GM12878 (cell line): ENCODE measurements at regions not wholly inside any gene's neighbourhood (a gene's known extent, or its start where the extent isn't known, plus 50 kb on each side); places are given as distances from the start of the nearest gene placed in this dataset.

Experiments
- ATAC-seq: fragments of 200-7000 bp; cut with Tn5 transposase; 3 replicates; pipeline ENCODE4 v1.9.1; 2020; ENCODE audit warnings: mild to moderate bottlenecking, moderate library complexity
- BruUV-seq: library from RNA; stranded (reverse); fragments of 400-500 nt; replicated peaks from 2 replicates; lab custom pipeline; 2021; lab: Mats Ljungman, UMichigan
- CTCF ChIA-PET: fragments of 300-600 bp; sonication (Branson Sonifier 250); formaldehyde crosslinking; extraction: SDS; loops from one replicate; lab custom pipeline; 2021; ENCODE audit warnings: inconsistent platforms; lab: Yijun Ruan, JAX
- POLR2A ChIA-PET: fragments of 350-600 bp; formaldehyde crosslinking; extraction: SDS; loops from one replicate; lab custom pipeline; 2021; ENCODE audit warnings: inconsistent platforms; lab: Charles Lee
- RAD21 ChIA-PET: fragments of 300-600 bp; sonication (Branson Sonifier 250); formaldehyde crosslinking; loops from one replicate; lab custom pipeline; 2023; ENCODE audit warnings: antibody characterized with exemption; ENCODE audit not compliant: unreplicated experiment; lab: Charles Lee
- SMC1A ChIA-PET: fragments of 300-600 bp; sonication (Branson Sonifier 250); formaldehyde crosslinking; loops from one replicate; lab custom pipeline; 2023; ENCODE audit not compliant: unreplicated experiment, uncharacterized antibody; lab: Charles Lee
- DNase-seq: peaks from one replicate; pipeline ENCODE4 v3.0.0-alpha.2; 2011; ENCODE audit warnings: low read depth, low spot score
- FAIRE-seq: peaks from 3 replicates; lab custom pipeline; 2011; peaks lifted over from hg19 to GRCh38; lab: Jason Lieb, UNC
- H2AFZ ChIP-seq: 2 replicates; pipeline ENCODE4 v1.6.0; 2011; ENCODE audit warnings: low read depth, low read length, control low read depth; ENCODE audit not compliant: control insufficient read depth
- H3K27ac ChIP-seq: 2 replicates; pipeline ENCODE4 v1.5.1; 2011; ENCODE audit warnings: control low read depth; ENCODE audit not compliant: control insufficient read depth, insufficient read depth
- H3K27me3 ChIP-seq, 2 experiments: replicated peaks in 1 of 2; 2 replicates each; pipeline versions ENCODE4 v1.6.0 to v1.6.1; 2011; ENCODE audit warnings: low read length in 1 of 2; ENCODE audit not compliant: control insufficient read depth in 2 of 2, insufficient read depth in 2 of 2
- H3K36me3 ChIP-seq, 2 experiments: 2 replicates each; pipeline ENCODE4 v1.5.1; 2011; ENCODE audit warnings: low read length in 1 of 2; ENCODE audit not compliant: control insufficient read depth in 2 of 2, insufficient read depth in 2 of 2
- H3K4me1 ChIP-seq: 2 replicates; pipeline ENCODE4 v1.6.1; 2011; ENCODE audit warnings: mild to moderate bottlenecking, low read length, moderate library complexity, mixed read lengths; ENCODE audit not compliant: control insufficient read depth, insufficient read depth
- H3K4me2 ChIP-seq: 2 replicates; pipeline ENCODE4 v1.6.0; 2011; ENCODE audit warnings: control low read depth; ENCODE audit not compliant: control insufficient read depth, insufficient read depth
- H3K4me3 ChIP-seq: fragments of 200-600 bp; sonication (generic); 2 replicates; pipeline ENCODE4 v1.5.1; 2016
- H3K79me2 ChIP-seq: 2 replicates; pipeline ENCODE4 v1.6.0; 2011; ENCODE audit warnings: low read length; ENCODE audit not compliant: control insufficient read depth, insufficient read depth
- H3K9ac ChIP-seq: 2 replicates; pipeline ENCODE4 v1.8.0; 2011; ENCODE audit warnings: low read length, control low read depth, mixed read lengths; ENCODE audit not compliant: control insufficient read depth, insufficient read depth
- H3K9me3 ChIP-seq: replicated peaks from 3 replicates; pipeline ENCODE4 v1.5.1; 2011; ENCODE audit warnings: mild to moderate bottlenecking, low read length; ENCODE audit not compliant: control insufficient read depth, insufficient read depth
- H4K20me1 ChIP-seq: 2 replicates; pipeline ENCODE4 v1.6.0; 2011; ENCODE audit not compliant: control insufficient read depth, insufficient read depth
- CBX3 ChIP-seq: fragments of 200-600 bp; sonication (generic); IDR thresholded peaks from 2 replicates; pipeline ENCODE4 v1.6.1; 2016; ENCODE audit warnings: low read depth, borderline replicate concordance
- CHD4 ChIP-seq: fragments of 200-600 bp; sonication (generic); IDR thresholded peaks from 2 replicates; pipeline ENCODE4 v1.6.1; 2016; ENCODE audit warnings: mild to moderate bottlenecking
- CREB1 ChIP-seq: IDR thresholded peaks from 2 replicates; pipeline ENCODE4 v1.6.1; 2012; ENCODE audit warnings: low read depth, mild to moderate bottlenecking, inconsistent platforms
- CTCF ChIP-seq, 3 experiments: IDR thresholded peaks in 2 of 3; conservative IDR thresholded peaks in 1 of 3; 2 replicates each; pipeline ENCODE4 v1.5.1; 2011; ENCODE audit warnings: low read depth in 3 of 3, low read length in 3 of 3, mild to moderate bottlenecking in 3 of 3, control low read depth in 2 of 3, moderate library complexity in 2 of 3, inconsistent platforms in 1 of 3, mixed read lengths in 1 of 3; ENCODE audit not compliant: control insufficient read depth in 2 of 3, insufficient read depth in 1 of 3; ENCODE audit errors: extremely low read depth in 1 of 3
- ESRRA ChIP-seq: IDR thresholded peaks from 2 replicates; pipeline ENCODE4 v1.6.1; 2012; ENCODE audit warnings: mild to moderate bottlenecking, low read length, improper control_type of control experiment
- MTA3 ChIP-seq: IDR thresholded peaks from 2 replicates; pipeline ENCODE4 v1.6.1; 2012; ENCODE audit warnings: low read length, inconsistent platforms, borderline replicate concordance
- SPI1 ChIP-seq: IDR thresholded peaks from 2 replicates; pipeline ENCODE4 v1.6.1; 2011; ENCODE audit warnings: low read depth, mild to moderate bottlenecking, low read length, moderate library complexity, borderline replicate concordance; ENCODE audit not compliant: insufficient read depth
- WGBS: methylation state at CpG from one replicate; pipeline ENCODE4 v1.1.6; 2016; ENCODE audit warnings: low lambda C conversion rate; ENCODE audit not compliant: insufficient replicate concordance, insufficient coverage; ENCODE audit errors: missing lambda C conversion rate; 5-methylcytosine and 5-hydroxymethylcytosine counted together
- in situ Hi-C: fragments of 300-500 bp; cut with MboI; formaldehyde crosslinking; loops from 9 replicates; pipeline ENCODE4 v1.14.3; 2018; ENCODE audit warnings: mixed read lengths
- intact Hi-C: fragments of 100-400 bp; cut with micrococcal nuclease; formaldehyde crosslinking; loops from one replicate; pipeline ENCODE4 v1.14.2; 2022; ENCODE audit not compliant: unreplicated experiment
- TF ChIP-seq, protein P1 (sequence below): fragments of 450-650 bp; conservative IDR thresholded peaks from 2 replicates; pipeline ENCODE4 v1.6.1; 2017; ENCODE audit warnings: mild to moderate bottlenecking, moderate library complexity
- TF ChIP-seq, protein P2 (sequence below): fragments of 450-650 bp; IDR thresholded peaks from 2 replicates; pipeline ENCODE4 v1.6.1; 2017; ENCODE audit warnings: mild to moderate bottlenecking, moderate library complexity

DNA sequence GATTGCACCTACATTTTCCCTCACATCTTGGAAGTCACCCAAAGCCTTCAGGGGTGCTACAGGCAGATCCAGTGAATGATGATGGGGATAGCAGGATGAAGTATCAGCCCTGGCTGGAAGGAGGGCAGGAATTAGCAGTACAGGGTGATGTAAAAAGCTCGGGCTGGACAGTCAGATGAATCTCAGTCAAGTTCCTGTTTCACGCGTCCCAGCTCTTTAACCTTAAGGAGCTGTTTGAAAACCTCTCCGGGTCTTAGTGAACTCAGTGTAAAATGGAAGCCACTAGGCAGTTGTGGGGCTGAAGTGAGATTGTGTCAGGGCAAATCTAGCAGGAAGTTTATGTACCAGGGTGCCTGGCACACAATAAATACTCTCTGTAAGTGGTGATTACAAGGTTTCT lies 166.4 kb upstream of the PROK2 start:
- Histone ChIP-seq H3K4me2 (no peak overlapping the region), H3K27ac (no peak overlapping the region), H3K36me3 (no peaks in the 10 kb centered on the region), H3K4me1 (peaks cover 8% of the 10 kb centered on the region), H3K9me3 (no peaks in the 10 kb centered on the region), H4K20me1 (no peaks in the 10 kb centered on the region), H3K79me2 (no peaks in the 10 kb centered on the region), H3K9ac (no peak overlapping the region), H2AFZ (no peak overlapping the region), H3K4me3 (no peak overlapping the region), H3K27me3 (no peaks in the 10 kb centered on the region)
- intact Hi-C loops: loop anchor here (10.0 kb wide), 3 partner anchors 213 to 493 kb away; partner anchors contain the start of gene RYBP
- CTCF ChIA-PET: interaction anchor here (0.8 to 1.8 kb wide), 5 partner anchors 76 to 494 kb away, joined by 3 to 5 read pairs (median 3); no protein-coding TSS in a partner anchor
- no TSS peak for BruUV-seq
- TF ChIP-seq CBX3 (no peak), MTA3 (no peak)
- TF ChIP-seq, protein P1, sequence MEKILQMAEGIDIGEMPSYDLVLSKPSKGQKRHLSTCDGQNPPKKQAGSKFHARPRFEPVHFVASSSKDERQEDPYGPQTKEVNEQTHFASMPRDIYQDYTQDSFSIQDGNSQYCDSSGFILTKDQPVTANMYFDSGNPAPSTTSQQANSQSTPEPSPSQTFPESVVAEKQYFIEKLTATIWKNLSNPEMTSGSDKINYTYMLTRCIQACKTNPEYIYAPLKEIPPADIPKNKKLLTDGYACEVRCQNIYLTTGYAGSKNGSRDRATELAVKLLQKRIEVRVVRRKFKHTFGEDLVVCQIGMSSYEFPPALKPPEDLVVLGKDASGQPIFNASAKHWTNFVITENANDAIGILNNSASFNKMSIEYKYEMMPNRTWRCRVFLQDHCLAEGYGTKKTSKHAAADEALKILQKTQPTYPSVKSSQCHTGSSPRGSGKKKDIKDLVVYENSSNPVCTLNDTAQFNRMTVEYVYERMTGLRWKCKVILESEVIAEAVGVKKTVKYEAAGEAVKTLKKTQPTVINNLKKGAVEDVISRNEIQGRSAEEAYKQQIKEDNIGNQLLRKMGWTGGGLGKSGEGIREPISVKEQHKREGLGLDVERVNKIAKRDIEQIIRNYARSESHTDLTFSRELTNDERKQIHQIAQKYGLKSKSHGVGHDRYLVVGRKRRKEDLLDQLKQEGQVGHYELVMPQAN: no peak
- RAD21 ChIA-PET: interaction anchor here (1.5 kb wide), 1 partner anchor 76 kb away, joined by 5 read pairs; no protein-coding TSS in a partner anchor
- in situ Hi-C loops: no loop called here
- 71% methylated on average over 4 of the region's 4 CpGs for WGBS
- SMC1A ChIA-PET: interaction anchor here (1.2 to 1.9 kb wide), 5 partner anchors 62 to 869 kb away, joined by 3 to 5 read pairs (median 3); no protein-coding TSS in a partner anchor
- POLR2A ChIA-PET: no interaction called here
- FAIRE-seq (no peak), ATAC-seq (no peak), DNase-seq (no peak)

GRCh38 chr3:71949442-71949841 lies 164.5 kb upstream of the PROK2 start:
- no peak overlapping the region for H3K9ac ChIP-seq
- ChIA-PET CTCF (no interaction called here), POLR2A (interaction anchor here (0.6 kb wide), 1 partner anchor 35 kb away, joined by 5 read pairs; no protein-coding TSS in a partner anchor), RAD21 (no interaction called here), SMC1A (interaction anchor here (1.4 kb wide), 1 partner anchor 109 kb away, joined by 4 read pairs; no protein-coding TSS in a partner anchor)
- H3K9me3 ChIP-seq: no peaks in the 10 kb centered on the region
- no peak overlapping the region for H3K4me2 ChIP-seq
- H4K20me1 ChIP-seq: no peaks in the 10 kb centered on the region
- H3K27me3 ChIP-seq: no peaks in the 10 kb centered on the region
- H2AFZ ChIP-seq: no peak overlapping the region
- DNase-seq: no peak
- no peaks in the 10 kb centered on the region for H3K4me1 ChIP-seq
- intact Hi-C loops (no loop called here), in situ Hi-C loops (no loop called here)
- no peak for ATAC-seq
- BruUV-seq: no TSS peak
- WGBS: 30% methylated on average over 4 of the region's 4 CpGs
- TF ChIP-seq, protein P2, sequence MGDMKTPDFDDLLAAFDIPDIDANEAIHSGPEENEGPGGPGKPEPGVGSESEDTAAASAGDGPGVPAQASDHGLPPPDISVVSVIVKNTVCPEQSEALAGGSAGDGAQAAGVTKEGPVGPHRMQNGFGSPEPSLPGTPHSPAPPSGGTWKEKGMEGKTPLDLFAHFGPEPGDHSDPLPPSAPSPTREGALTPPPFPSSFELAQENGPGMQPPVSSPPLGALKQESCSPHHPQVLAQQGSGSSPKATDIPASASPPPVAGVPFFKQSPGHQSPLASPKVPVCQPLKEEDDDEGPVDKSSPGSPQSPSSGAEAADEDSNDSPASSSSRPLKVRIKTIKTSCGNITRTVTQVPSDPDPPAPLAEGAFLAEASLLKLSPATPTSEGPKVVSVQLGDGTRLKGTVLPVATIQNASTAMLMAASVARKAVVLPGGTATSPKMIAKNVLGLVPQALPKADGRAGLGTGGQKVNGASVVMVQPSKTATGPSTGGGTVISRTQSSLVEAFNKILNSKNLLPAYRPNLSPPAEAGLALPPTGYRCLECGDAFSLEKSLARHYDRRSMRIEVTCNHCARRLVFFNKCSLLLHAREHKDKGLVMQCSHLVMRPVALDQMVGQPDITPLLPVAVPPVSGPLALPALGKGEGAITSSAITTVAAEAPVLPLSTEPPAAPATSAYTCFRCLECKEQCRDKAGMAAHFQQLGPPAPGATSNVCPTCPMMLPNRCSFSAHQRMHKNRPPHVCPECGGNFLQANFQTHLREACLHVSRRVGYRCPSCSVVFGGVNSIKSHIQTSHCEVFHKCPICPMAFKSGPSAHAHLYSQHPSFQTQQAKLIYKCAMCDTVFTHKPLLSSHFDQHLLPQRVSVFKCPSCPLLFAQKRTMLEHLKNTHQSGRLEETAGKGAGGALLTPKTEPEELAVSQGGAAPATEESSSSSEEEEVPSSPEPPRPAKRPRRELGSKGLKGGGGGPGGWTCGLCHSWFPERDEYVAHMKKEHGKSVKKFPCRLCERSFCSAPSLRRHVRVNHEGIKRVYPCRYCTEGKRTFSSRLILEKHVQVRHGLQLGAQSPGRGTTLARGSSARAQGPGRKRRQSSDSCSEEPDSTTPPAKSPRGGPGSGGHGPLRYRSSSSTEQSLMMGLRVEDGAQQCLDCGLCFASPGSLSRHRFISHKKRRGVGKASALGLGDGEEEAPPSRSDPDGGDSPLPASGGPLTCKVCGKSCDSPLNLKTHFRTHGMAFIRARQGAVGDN: no peak
- TF ChIP-seq ESRRA: no peak
- TF ChIP-seq CHD4: no peak
- no peak for TF ChIP-seq CTCF (IDR thresholded peaks at IDR 0.05 in 2 of 3, conservative IDR thresholded peaks at IDR 0.05 in 1 of 3; ENCODE audit: control insufficient read depth in 2 of 3, extremely low read depth in 1 of 3, insufficient read depth in 1 of 3, low read depth in 3 of 3, low read length in 3 of 3)
- no peak for TF ChIP-seq SPI1
- TF ChIP-seq CREB1: no peak
- H3K27ac ChIP-seq: no peak overlapping the region
- no peaks in the 10 kb centered on the region for H3K36me3 ChIP-seq
- H3K79me2 ChIP-seq: no peaks in the 10 kb centered on the region
- H3K4me3 ChIP-seq: no peak overlapping the region
- FAIRE-seq: no peak
